Ishikawa (cell line): ENCODE measurements at regions not wholly inside any gene's neighbourhood (a gene's known extent, or its start where the extent isn't known, plus 50 kb on each side); places are given as distances from the start of the nearest gene placed in this dataset.

Experiments used
- CEBPB ChIP-seq: IDR thresholded peaks from 2 replicates; pipeline ENCODE4 v1.6.1; 2012
- CREB1 ChIP-seq: IDR thresholded peaks from 2 replicates; pipeline ENCODE4 v1.6.1; 2012; ENCODE audit warnings: low read depth
- EGR1 ChIP-seq: IDR thresholded peaks from 2 replicates; pipeline ENCODE4 v1.6.1; 2012
- EP300 ChIP-seq: IDR thresholded peaks from 2 replicates; pipeline ENCODE4 v1.6.1; 2012; ENCODE audit warnings: borderline replicate concordance
- FOXM1 ChIP-seq: IDR thresholded peaks from 2 replicates; pipeline ENCODE4 v1.6.1; 2012; ENCODE audit warnings: low read depth, borderline replicate concordance
- MAX ChIP-seq: IDR thresholded peaks from 2 replicates; pipeline ENCODE4 v1.6.1; 2012
- NFIC ChIP-seq: IDR thresholded peaks from 2 replicates; pipeline ENCODE4 v1.6.1; 2012
- RAD21 ChIP-seq: IDR thresholded peaks from 2 replicates; pipeline ENCODE4 v1.6.1; 2012; ENCODE audit warnings: low read depth
- TAF1 ChIP-seq: IDR thresholded peaks from 2 replicates; pipeline ENCODE4 v1.6.1; 2012; ENCODE audit warnings: low read depth, mild to moderate bottlenecking
- TCF12 ChIP-seq: IDR thresholded peaks from 2 replicates; pipeline ENCODE4 v1.6.1; 2012; ENCODE audit warnings: low read depth
- TEAD4 ChIP-seq: IDR thresholded peaks from 2 replicates; pipeline ENCODE4 v1.6.1; 2012
- YY1 ChIP-seq: IDR thresholded peaks from 2 replicates; pipeline ENCODE4 v1.6.1; 2012; ENCODE audit warnings: low read depth
- ZBTB7A ChIP-seq: IDR thresholded peaks from 2 replicates; pipeline ENCODE4 v1.6.1; 2012; ENCODE audit warnings: low read depth
- TF ChIP-seq, protein P1 (sequence below): IDR thresholded peaks from 2 replicates; pipeline ENCODE4 v1.6.1; 2012
- TF ChIP-seq, protein P2 (sequence below): IDR thresholded peaks from 2 replicates; pipeline ENCODE4 v1.6.1; 2012; ENCODE audit warnings: low read depth, mild to moderate bottlenecking

DNA sequence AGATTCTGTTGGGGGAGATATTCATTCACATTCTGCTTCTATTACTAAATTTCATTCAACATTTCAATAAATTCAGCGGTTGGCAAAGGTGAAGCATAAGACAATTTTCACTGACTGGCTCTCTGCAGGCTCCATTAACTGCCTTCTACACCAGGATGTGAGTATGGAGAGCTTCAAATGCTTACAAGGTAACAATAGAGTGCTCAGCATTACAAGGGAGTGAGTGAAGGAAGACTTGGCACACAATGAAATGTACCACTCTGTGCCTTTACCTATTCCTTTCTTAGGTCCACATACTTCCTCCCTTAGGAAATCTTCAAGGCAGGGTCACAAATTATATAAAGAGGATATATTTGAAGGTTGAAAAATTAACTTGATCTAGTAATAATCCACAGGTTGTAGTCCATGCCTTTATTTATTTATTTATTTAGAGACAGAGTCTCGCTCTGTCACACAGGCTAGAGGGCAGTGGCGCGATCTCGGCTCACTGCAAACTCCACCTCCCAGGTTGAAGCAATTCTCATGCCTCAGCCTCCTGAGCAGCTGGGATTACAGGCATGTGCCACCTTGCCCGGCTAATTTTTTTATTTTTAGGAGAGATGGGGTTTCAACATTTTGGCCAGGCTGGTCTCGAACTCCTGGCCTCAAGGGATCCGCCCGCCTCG, 76.6 kb upstream of the FAM169A start:
- TF ChIP-seq YY1: no peak
- TF ChIP-seq NFIC: no peak
- no peak for TF ChIP-seq ZBTB7A
- TF ChIP-seq MAX: no peak
- TF ChIP-seq EGR1: no peak
- no peak for TF ChIP-seq EP300
- TF ChIP-seq, protein P1, sequence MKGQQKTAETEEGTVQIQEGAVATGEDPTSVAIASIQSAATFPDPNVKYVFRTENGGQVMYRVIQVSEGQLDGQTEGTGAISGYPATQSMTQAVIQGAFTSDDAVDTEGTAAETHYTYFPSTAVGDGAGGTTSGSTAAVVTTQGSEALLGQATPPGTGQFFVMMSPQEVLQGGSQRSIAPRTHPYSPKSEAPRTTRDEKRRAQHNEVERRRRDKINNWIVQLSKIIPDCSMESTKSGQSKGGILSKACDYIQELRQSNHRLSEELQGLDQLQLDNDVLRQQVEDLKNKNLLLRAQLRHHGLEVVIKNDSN: no peak
- no peak for TF ChIP-seq CREB1
- TF ChIP-seq, protein P2, sequence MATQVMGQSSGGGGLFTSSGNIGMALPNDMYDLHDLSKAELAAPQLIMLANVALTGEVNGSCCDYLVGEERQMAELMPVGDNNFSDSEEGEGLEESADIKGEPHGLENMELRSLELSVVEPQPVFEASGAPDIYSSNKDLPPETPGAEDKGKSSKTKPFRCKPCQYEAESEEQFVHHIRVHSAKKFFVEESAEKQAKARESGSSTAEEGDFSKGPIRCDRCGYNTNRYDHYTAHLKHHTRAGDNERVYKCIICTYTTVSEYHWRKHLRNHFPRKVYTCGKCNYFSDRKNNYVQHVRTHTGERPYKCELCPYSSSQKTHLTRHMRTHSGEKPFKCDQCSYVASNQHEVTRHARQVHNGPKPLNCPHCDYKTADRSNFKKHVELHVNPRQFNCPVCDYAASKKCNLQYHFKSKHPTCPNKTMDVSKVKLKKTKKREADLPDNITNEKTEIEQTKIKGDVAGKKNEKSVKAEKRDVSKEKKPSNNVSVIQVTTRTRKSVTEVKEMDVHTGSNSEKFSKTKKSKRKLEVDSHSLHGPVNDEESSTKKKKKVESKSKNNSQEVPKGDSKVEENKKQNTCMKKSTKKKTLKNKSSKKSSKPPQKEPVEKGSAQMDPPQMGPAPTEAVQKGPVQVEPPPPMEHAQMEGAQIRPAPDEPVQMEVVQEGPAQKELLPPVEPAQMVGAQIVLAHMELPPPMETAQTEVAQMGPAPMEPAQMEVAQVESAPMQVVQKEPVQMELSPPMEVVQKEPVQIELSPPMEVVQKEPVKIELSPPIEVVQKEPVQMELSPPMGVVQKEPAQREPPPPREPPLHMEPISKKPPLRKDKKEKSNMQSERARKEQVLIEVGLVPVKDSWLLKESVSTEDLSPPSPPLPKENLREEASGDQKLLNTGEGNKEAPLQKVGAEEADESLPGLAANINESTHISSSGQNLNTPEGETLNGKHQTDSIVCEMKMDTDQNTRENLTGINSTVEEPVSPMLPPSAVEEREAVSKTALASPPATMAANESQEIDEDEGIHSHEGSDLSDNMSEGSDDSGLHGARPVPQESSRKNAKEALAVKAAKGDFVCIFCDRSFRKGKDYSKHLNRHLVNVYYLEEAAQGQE: no peak
- TF ChIP-seq CEBPB: no peak
- no peak for TF ChIP-seq FOXM1

DNA sequence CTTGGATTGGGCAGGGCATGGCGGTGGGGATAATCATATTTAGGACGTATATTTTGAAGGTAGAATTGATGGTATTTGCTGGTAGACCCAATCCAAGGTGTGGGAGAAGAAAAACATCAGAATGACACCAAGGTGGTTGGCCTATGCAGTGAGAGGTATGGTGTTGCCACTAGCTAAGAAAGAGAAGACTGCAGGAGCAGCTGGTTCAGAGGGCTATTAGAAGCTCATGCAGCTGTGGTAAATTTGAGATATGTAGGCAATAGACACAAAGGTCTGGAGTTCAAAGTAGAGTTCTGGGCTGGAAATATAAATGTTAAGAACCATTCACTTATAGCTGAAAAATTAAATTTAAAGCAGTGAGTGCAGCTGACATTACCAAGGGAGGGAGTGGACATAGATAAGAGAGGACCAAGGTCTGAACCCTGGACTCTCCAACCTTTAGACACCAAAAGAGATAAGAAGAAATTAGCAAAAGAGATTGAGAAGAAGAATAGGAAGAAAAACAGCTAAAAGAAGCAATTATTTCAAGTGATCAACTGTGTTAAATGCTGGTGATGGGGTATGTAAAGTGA, 74.7 kb upstream of the FAM169A start:
- TF ChIP-seq, protein P2: no peak
- TF ChIP-seq EP300 (no peak), NFIC (no peak)

DNA sequence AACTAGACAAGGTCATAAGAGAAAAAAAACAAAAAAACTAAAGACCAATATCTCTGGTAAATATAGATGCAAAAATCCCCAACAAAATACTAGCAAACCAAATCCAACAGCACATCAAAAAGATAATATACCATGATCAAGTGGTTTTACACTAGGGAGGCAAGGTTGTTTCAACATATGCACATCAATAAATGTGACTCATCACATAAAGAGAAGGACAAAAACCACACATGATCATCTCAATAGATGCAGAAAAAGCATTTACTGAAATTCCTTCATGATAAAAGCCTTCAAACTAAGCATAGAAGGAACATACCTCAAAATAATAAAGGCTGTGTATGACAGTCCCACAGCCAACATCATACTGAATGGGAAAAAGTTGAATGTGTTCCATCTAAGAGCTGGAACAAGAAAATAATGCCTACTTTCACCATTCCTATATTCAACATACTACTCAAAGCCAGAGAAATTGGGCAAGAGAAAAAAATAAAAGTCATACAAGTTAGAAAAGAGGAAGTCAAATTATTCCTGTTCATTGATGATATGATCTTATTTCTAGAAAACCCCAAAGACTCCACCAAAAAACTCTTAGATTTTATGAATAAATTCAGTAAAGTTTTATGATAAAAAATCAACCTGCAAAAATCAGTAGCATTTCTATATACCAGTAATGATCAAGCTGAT, 72.2 kb upstream of the FAM169A start:
- TF ChIP-seq MAX (no peak), CEBPB (no peak), ZBTB7A (no peak), CREB1 (no peak)

GRCh38 chr5:74935752-74936091, 69.5 kb upstream of the FAM169A start:
- TF ChIP-seq TEAD4 (no peak), EP300 (no peak), YY1 (no peak), CEBPB (no peak), CREB1 (no peak), NFIC (no peak), ZBTB7A (no peak), TAF1 (no peak), FOXM1 (no peak), TCF12 (no peak), EGR1 (no peak), MAX (no peak), RAD21 (no peak)
- TF ChIP-seq, protein P2: no peak
- TF ChIP-seq, protein P1: no peak
